Progenitor cell of endocrine pancreas (in vitro differentiated cells): ENCODE measurements at regions not wholly inside any gene's neighbourhood (a gene's known extent, or its start where the extent isn't known, plus 50 kb on each side); places are given as distances from the start of the nearest gene placed in this dataset.
"Not testable (repeated sequence)": the region's sequence is repeated elsewhere in the genome, so short reads cannot be mapped to it uniquely, and the experiment has no call there.

Experiments
- DNase-seq: peaks from one replicate; pipeline ENCODE4 v3.0.0; 2021; ENCODE audit warnings: low spot score; ENCODE audit not compliant: unreplicated experiment
- H3K27ac Mint-ChIP-seq: 2 replicates; pipeline ENCODE4 v1.8.0; 2021; ENCODE audit warnings: mild to moderate bottlenecking, moderate library complexity, mixed read lengths
- H3K27me3 Mint-ChIP-seq: 2 replicates; pipeline ENCODE4 v1.8.0; 2021; ENCODE audit warnings: mixed read lengths
- H3K36me3 Mint-ChIP-seq: 2 replicates; pipeline ENCODE4 v1.8.0; 2022; ENCODE audit warnings: mixed read lengths; ENCODE audit not compliant: insufficient read depth
- H3K4me1 Mint-ChIP-seq: 2 replicates; pipeline ENCODE4 v1.8.0; 2021; ENCODE audit warnings: low read depth, mixed read lengths
- H3K4me3 Mint-ChIP-seq: 2 replicates; pipeline ENCODE4 v1.8.0; 2021; ENCODE audit warnings: low read depth, mild to moderate bottlenecking, moderate library complexity, mixed read lengths
- H3K9me3 Mint-ChIP-seq: 2 replicates; pipeline ENCODE4 v1.8.0; 2021; ENCODE audit warnings: low read depth, mixed read lengths
- TF ChIP-seq, protein P1 (sequence below): fragments of 200-600 bp; sonication (generic); IDR thresholded peaks from one replicate; pipeline ENCODE4 v1.5.0; 2021; ENCODE audit warnings: antibody characterized with exemption, mild to moderate bottlenecking; ENCODE audit not compliant: unreplicated experiment

DNA sequence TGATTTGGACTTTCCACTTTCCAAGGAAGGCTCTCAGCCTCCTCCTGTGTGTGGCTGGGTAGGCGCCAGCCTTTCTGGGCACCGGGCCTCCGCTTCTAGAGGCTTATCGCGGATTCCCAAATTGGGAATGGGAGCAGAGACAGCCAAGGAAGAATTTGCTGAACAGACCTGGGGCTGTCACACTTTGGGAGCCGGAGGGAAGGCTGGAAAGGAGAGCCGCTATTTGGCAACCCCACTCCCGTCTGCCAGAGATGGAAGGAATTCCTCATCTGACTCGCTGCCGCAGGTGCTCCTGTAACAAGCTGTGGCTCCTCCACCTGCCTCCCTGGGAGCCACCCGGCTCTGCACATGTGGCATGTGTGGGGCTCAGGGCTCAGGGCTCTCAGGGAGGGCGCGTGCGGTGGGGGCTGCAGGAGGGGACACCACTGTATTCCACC is 50.8 kb upstream of the ECHDC3 start:
- Mint-ChIP-seq H3K36me3 (no peaks in the 10 kb centered on the region), H3K4me3 (no peak overlapping the region), H3K27me3 (no peaks in the 10 kb centered on the region), H3K9me3 (no peaks in the 10 kb centered on the region), H3K4me1 (peaks cover 11% of the 10 kb centered on the region), H3K27ac (no peak overlapping the region)
- no peak for DNase-seq
- TF ChIP-seq, protein P1, sequence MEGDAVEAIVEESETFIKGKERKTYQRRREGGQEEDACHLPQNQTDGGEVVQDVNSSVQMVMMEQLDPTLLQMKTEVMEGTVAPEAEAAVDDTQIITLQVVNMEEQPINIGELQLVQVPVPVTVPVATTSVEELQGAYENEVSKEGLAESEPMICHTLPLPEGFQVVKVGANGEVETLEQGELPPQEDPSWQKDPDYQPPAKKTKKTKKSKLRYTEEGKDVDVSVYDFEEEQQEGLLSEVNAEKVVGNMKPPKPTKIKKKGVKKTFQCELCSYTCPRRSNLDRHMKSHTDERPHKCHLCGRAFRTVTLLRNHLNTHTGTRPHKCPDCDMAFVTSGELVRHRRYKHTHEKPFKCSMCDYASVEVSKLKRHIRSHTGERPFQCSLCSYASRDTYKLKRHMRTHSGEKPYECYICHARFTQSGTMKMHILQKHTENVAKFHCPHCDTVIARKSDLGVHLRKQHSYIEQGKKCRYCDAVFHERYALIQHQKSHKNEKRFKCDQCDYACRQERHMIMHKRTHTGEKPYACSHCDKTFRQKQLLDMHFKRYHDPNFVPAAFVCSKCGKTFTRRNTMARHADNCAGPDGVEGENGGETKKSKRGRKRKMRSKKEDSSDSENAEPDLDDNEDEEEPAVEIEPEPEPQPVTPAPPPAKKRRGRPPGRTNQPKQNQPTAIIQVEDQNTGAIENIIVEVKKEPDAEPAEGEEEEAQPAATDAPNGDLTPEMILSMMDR = no peak

DNA sequence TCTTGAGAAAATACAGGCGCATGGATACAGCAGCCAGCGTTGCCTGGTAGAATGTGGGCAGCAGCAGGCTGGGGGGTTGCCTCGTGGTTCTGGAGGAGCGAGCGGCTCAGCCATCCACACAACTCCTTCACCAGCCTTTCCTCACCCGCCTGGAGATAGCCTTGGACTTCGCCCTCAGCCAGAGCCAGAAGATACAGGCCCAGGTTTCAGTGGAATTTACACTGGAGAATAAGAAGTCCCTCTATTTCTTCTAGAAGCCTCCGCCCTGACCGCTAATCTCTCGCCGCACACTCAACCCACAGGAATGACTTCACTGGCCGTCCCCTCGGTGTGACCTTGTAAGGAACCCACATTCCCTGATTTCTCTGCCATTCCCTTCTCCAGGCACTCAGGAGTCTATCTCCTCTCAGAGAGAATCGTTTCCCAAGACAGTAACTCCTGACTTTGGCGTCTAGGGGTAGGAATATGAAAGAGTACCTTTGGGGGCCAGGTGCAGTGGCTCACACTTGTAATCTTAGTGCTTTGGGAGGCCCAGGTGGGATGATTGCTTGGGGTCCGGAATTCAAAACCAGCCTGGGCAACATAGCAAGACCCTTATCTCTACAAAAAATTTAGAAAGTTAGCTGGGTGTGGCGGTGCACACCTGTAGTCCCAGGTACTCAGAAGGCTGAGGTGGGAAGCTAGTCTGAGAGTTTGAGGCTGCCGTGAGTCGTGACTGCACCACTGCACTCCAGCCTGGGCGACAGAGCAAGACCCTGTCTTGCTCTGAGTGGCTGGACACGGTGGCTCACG is 52.0 kb upstream of the ECHDC3 start:
- no peaks in the 10 kb centered on the region for H3K9me3 Mint-ChIP-seq
- H3K4me3 Mint-ChIP-seq = no peak overlapping the region
- no peak overlapping the region for H3K27ac Mint-ChIP-seq
- peaks cover 13% of the 10 kb centered on the region for H3K4me1 Mint-ChIP-seq
- TF ChIP-seq, protein P1 = no peak
- H3K36me3 Mint-ChIP-seq = no peaks in the 10 kb centered on the region
- H3K27me3 Mint-ChIP-seq = no peaks in the 10 kb centered on the region
- DNase-seq = no peak

DNA sequence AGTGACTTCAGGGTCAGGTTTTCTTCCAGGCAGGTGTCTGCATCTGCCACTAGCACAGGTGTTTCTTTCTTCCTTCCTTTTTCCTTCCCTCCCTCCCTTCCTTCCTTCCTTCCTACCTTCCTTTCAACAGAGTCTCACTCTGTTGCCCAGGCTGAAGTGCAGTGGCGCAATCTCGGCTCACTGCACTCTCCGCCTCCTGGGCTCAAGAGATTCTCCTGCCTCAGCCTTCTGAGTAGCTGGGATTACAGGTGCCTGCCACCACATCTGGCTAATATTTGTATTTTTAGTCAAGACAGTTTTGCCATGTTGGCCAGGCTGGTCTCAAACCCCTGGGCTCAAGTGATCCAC is 53.8 kb upstream of the ECHDC3 start:
- DNase-seq, H3K36me3 Mint-ChIP-seq, H3K4me3 Mint-ChIP-seq, H3K27ac Mint-ChIP-seq, H3K9me3 Mint-ChIP-seq, H3K27me3 Mint-ChIP-seq: not testable (repeated sequence)
- H3K4me1 Mint-ChIP-seq = peaks cover 18% of the 10 kb centered on the region

DNA sequence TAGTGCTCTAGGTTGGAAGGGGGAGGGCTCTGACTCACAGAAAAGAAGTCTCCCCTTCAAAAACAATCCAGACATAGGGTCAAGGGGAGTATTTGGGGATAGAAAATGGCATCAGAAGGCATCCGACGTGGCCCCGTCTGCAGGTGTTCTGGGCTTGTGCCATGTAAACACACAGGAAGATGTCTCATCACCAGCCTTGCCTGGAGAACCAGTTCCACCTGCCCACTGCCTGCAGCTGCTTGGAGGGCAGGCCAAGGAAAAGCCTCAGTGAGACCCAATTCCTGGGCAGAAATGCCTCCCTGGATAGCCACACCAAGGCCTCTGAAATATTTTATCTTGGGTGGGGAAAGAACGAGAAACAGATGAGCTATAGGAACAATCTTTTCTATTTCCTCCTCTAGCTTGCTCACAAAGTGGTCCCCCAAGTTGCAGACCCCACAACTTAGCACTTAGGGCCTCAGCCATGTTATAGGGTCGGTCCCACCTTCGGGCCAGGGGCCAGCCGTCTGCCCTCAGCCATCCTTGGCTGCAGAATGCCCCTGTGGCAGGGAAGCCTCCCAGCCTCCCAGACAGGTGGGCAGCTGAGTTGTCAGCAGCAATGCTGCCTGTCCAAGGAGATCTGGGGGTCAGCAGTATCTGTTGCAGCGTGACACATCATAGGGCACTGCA is 54.3 kb upstream of the ECHDC3 start:
- H3K36me3 Mint-ChIP-seq = no peaks in the 10 kb centered on the region
- H3K27me3 Mint-ChIP-seq = peaks cover 6% of the 10 kb centered on the region
- H3K4me3 Mint-ChIP-seq = no peak overlapping the region
- H3K27ac Mint-ChIP-seq = no peak overlapping the region
- H3K9me3 Mint-ChIP-seq = no peaks in the 10 kb centered on the region
- TF ChIP-seq, protein P1 = no peak
- DNase-seq = no peak
- H3K4me1 Mint-ChIP-seq = peaks cover 20% of the 10 kb centered on the region

DNA sequence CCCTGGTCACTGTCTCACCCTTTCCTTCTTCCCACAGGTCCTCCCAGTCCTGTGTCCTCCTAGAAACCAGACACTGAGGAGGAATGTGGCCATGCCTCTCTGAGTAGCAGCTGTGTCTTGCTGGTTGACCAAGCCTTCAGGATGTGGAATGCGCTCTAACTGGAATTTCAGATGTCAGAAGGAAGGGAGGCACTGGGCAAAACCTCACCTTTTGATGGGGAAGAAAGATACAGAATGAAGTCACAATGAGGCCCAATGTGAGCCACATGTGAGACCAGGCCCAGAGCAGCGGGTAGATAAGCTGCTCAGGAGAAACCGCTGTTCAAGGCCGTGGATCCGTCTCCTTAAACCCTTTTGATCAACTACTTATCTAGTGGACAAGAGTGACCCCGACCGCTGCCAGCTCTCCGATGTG is 54.8 kb upstream of the ECHDC3 start:
- TF ChIP-seq, protein P1 = no peak
- no peak for DNase-seq
- Mint-ChIP-seq H3K4me3 (peak overlapping the region; percentile 0), H3K9me3 (no peaks in the 10 kb centered on the region), H3K27ac (peak overlapping the region; percentile 43), H3K4me1 (peaks cover 23% of the 10 kb centered on the region), H3K36me3 (no peaks in the 10 kb centered on the region), H3K27me3 (peaks cover 6% of the 10 kb centered on the region)

DNA sequence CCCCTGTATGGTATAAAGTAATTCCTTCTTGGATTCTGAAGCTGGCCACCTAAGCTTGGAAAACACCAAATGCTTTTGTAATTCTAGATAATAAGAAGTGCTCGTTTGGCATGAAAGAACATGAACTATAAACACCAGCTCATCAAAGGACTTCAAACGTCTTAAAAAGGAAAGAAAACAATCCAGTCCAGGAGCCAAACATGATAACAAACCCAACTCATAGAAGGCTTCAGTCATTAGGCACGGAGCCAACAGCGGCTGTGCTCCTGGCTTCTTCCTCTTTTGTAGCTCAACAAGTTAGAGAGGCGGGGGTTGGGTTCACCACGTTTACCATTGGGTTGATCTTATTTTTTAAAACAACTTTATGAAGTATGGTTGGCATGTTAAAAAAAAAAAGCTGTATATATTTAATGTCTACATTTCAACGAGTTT is 56.4 kb upstream of the ECHDC3 start:
- TF ChIP-seq, protein P1 = no peak
- H3K27me3 Mint-ChIP-seq = peaks cover 12% of the 10 kb centered on the region
- peaks cover 23% of the 10 kb centered on the region for H3K4me1 Mint-ChIP-seq
- H3K4me3 Mint-ChIP-seq = no peak overlapping the region
- no peak overlapping the region for H3K27ac Mint-ChIP-seq
- DNase-seq = no peak
- H3K36me3 Mint-ChIP-seq = no peaks in the 10 kb centered on the region
- H3K9me3 Mint-ChIP-seq = no peaks in the 10 kb centered on the region
